Gastroesophageal sphincter (tissue), 4 donors: ENCODE measurements at regions not wholly inside any gene's neighbourhood (a gene's known extent, or its start where the extent isn't known, plus 50 kb on each side); places are given as distances from the start of the nearest gene placed in this dataset.

ENCODE experiments used
- ATAC-seq: fragments of 150-250 bp; one replicate; pipeline ENCODE4 v1.9.1; 2016; ENCODE audit warnings: mild to moderate bottlenecking, moderate library complexity
- H3K27ac ChIP-seq, 4 donors: fragments of 200-600 bp; sonication (generic) in 3 of 4; 1 replicate in 3 of 4; 2 replicates in 1 of 4; pipeline ENCODE4 v1.5.1; 2016 to 2019
- H3K27me3 ChIP-seq: fragments of 200-600 bp; sonication (generic); one replicate; pipeline ENCODE4 v1.5.1; 2019
- H3K36me3 ChIP-seq, 2 donors: fragments of 200-600 bp; sonication (generic); one replicate each; pipeline ENCODE4 v1.5.1; 2019; ENCODE audit warnings: control low read depth in 1 of 2
- H3K4me1 ChIP-seq, 3 donors: fragments of 200-600 bp; sonication (generic); 1 replicate in 2 of 3; 2 replicates in 1 of 3; pipeline ENCODE4 v1.5.1; 2016 to 2019; ENCODE audit warnings: control low read depth in 2 of 3
- H3K4me3 ChIP-seq, 2 donors: fragments of 200-600 bp; sonication (generic); one replicate each; pipeline ENCODE4 v1.5.1; 2019; ENCODE audit warnings: mild to moderate bottlenecking in 1 of 2, moderate library complexity in 1 of 2
- H3K9me3 ChIP-seq, 3 donors: fragments of 200-600 bp; sonication (generic); one replicate each; pipeline ENCODE4 v1.5.1; 2017 to 2019; ENCODE audit warnings: control low read depth in 2 of 3
- EP300 ChIP-seq: sonication (generic); formaldehyde crosslinking; IDR thresholded peaks from one replicate; pipeline ENCODE4 v1.6.1; 2017; ENCODE audit warnings: antibody characterized with exemption, mild to moderate bottlenecking
- POLR2A ChIP-seq, 2 donors: fragments of 450-650 bp; IDR thresholded peaks; one replicate each; pipeline ENCODE4 v1.6.1; 2017; ENCODE audit warnings: antibody characterized with exemption in 2 of 2, mild to moderate bottlenecking in 2 of 2, moderate library complexity in 1 of 2
- POLR2AphosphoS5 ChIP-seq: sonication (generic); formaldehyde crosslinking; IDR thresholded peaks from one replicate; pipeline ENCODE4 v1.6.1; 2017; ENCODE audit warnings: antibody characterized with exemption
- WGBS, 2 donors: methylation state at CpG; one replicate each; pipeline ENCODE4 v1.1.5; 2018; ENCODE audit warnings: low coverage in 1 of 2; 5-methylcytosine and 5-hydroxymethylcytosine counted together
- TF ChIP-seq, protein P1 (sequence below), 4 experiments: fragments of 200-600 bp in 2 of 4; fragments of 450-650 bp in 2 of 4; sonication (generic) in 1 of 4; IDR thresholded peaks; one replicate each; pipeline ENCODE4 v1.5.1; 2017 to 2019; ENCODE audit warnings: antibody characterized with exemption in 4 of 4, mild to moderate bottlenecking in 2 of 4, moderate library complexity in 2 of 4

DNA sequence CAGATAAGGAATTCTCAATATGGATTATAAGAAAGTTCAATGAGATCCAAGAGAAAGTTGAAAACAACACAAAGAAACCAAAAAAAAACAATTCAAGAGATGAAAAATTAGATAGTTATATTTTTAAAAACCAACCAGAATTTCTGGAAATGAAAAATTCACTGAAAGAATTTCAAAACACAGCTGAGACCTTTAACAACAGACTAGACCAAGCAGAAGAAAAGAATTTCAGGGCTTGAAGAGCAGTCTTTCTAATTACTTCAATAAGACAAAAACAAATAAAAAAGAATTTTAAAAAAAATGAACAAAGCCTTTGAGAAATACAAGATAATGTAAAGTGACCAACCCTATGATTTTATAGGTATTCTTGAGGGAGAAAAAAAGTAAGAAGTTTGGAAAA is 155.4 kb downstream of the ZMAT3 start:
- Histone ChIP-seq H3K9me3 (peaks cover 0 to 33% (median 0%) of the 10 kb centered on the region in 3 donors), H3K4me3 (no peak overlapping the region), H3K27ac (no peak overlapping the region), H3K4me1 (no peaks in the 10 kb centered on the region), H3K27me3 (no peaks in the 10 kb centered on the region), H3K36me3 (no peaks in the 10 kb centered on the region)
- ATAC-seq = no peak
- TF ChIP-seq EP300 = no peak
- TF ChIP-seq POLR2A (IDR thresholded peaks at IDR 0.05) = no peak
- no peak for TF ChIP-seq POLR2AphosphoS5
- TF ChIP-seq, protein P1, sequence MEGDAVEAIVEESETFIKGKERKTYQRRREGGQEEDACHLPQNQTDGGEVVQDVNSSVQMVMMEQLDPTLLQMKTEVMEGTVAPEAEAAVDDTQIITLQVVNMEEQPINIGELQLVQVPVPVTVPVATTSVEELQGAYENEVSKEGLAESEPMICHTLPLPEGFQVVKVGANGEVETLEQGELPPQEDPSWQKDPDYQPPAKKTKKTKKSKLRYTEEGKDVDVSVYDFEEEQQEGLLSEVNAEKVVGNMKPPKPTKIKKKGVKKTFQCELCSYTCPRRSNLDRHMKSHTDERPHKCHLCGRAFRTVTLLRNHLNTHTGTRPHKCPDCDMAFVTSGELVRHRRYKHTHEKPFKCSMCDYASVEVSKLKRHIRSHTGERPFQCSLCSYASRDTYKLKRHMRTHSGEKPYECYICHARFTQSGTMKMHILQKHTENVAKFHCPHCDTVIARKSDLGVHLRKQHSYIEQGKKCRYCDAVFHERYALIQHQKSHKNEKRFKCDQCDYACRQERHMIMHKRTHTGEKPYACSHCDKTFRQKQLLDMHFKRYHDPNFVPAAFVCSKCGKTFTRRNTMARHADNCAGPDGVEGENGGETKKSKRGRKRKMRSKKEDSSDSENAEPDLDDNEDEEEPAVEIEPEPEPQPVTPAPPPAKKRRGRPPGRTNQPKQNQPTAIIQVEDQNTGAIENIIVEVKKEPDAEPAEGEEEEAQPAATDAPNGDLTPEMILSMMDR (IDR thresholded peaks at IDR 0.05) = no peak

DNA sequence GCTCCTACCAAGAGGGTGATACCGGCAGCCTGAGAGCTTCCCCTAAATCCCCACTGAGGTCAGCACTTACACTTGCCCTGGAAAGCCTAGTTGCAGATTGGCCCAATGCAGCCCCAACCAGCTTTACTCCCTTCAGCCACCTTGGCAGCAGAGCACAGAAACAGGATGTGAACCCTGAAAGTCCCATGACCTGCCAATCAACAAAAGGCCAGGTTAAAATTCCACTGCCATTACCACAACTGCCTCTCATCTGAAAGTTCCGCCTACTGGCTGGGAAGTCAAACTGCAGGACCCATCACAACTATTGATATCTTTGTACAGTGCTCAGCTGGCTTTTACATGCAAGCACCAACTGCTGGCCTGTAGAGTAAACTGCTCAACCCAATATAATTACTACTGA is 156.2 kb downstream of the ZMAT3 start:
- 100% methylated on average over 1 of the region's 2 CpGs; no CpG with 5 or more reads in 1 of the 2 donors for WGBS, 2 donors
- Histone ChIP-seq H3K9me3 (peaks cover 0 to 33% (median 0%) of the 10 kb centered on the region in 3 donors), H3K27me3 (no peaks in the 10 kb centered on the region), H3K36me3 (no peaks in the 10 kb centered on the region), H3K4me1 (no peaks in the 10 kb centered on the region), H3K27ac (no peak overlapping the region), H3K4me3 (no peak overlapping the region)
- TF ChIP-seq POLR2AphosphoS5 (no peak), POLR2A (IDR thresholded peaks at IDR 0.05) (no peak), EP300 (no peak)
- TF ChIP-seq, protein P1 (IDR thresholded peaks at IDR 0.05) = no peak
- no peak for ATAC-seq

- no peak overlapping the region for H3K27ac ChIP-seq
- no peak for ATAC-seq
- no peaks in the 10 kb centered on the region for H3K4me1 ChIP-seq
- no peaks in the 10 kb centered on the region for H3K9me3 ChIP-seq
- 50 to 80% methylated on average over 1 of the region's 1 CpG for WGBS, 2 donors
- H3K27me3 ChIP-seq = no peaks in the 10 kb centered on the region
- H3K36me3 ChIP-seq = no peaks in the 10 kb centered on the region
- H3K4me3 ChIP-seq = no peak overlapping the region
- TF ChIP-seq, protein P1 (IDR thresholded peaks at IDR 0.05) = no peak
- TF ChIP-seq POLR2AphosphoS5 (no peak), EP300 (no peak), POLR2A (IDR thresholded peaks at IDR 0.05) (no peak)
Observed at GRCh38 chr3:178907081-178907480, 164.5 kb downstream of the ZMAT3 start.

DNA sequence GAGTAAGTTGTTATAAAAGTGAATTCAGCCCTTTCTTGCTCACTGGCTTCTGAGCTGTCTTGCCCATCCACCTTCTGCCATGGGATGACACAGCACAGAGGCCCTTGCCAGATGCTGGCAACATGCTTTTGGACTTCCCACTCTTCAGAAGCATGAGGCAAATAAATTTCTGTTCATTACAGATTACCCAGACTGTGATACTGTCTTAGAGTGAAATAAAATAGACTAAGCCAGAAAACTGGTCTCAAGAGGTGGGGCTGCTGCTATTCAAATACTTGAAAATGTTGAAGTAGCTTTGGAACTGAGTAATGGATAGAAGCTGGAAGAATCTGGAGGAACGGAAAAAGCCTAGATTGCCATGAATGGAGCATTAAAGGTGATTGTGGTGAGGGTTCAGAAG is 170.4 kb downstream of the ZMAT3 start:
- H3K9me3 ChIP-seq = no peaks in the 10 kb centered on the region
- TF ChIP-seq POLR2A (IDR thresholded peaks at IDR 0.05) (no peak), EP300 (no peak), POLR2AphosphoS5 (no peak)
- TF ChIP-seq, protein P1 (IDR thresholded peaks at IDR 0.05) = no peak
- H3K27me3 ChIP-seq = no peaks in the 10 kb centered on the region
- no peak overlapping the region for H3K4me3 ChIP-seq
- H3K27ac ChIP-seq = no peak overlapping the region
- WGBS, 2 donors = 87% methylated on average over 1 of the region's 1 CpG; no CpG with 5 or more reads in 1 of the 2 donors
- no peaks in the 10 kb centered on the region for H3K36me3 ChIP-seq
- no peak for ATAC-seq
- H3K4me1 ChIP-seq = no peaks in the 10 kb centered on the region

DNA sequence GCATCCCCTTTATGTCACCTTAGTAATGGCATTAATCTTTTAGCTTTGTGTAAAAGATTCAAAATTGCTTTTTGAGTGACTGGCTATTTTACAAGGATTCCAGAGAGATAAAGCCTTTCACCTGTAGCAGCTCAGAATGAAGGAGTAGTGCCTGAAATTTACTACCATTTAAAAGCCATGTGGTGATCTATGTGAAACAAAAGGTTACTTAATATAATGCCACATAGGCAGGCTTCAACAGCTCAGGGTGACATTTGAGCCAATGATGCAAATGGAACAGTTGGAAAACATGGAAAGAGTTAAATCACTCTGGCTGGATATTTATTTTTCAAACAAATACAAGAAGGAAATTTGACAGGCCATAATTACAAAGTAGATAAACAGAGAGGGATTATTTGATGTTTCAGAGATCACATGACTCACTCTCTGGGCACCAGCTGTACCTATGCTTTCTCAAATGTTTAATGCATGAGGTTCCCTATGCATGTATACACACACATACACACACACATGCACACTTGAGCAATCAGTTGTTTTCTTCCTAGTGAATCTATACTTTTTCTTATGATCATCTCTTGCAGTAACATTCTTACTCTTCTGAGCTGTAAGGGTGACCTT is 171.5 kb downstream of the ZMAT3 start:
- Histone ChIP-seq H3K4me3 (no peak overlapping the region), H3K27me3 (no peaks in the 10 kb centered on the region), H3K4me1 (no peaks in the 10 kb centered on the region), H3K36me3 (no peaks in the 10 kb centered on the region), H3K9me3 (no peaks in the 10 kb centered on the region), H3K27ac (no peak overlapping the region)
- no peak for ATAC-seq
- TF ChIP-seq POLR2A (IDR thresholded peaks at IDR 0.05) (no peak), POLR2AphosphoS5 (no peak), EP300 (no peak)
- TF ChIP-seq, protein P1 (IDR thresholded peaks at IDR 0.05) = no peak
